ENCODE measurements at regions not wholly inside any gene's neighbourhood (a gene's known extent, or its start where the extent isn't known, plus 50 kb on each side); places are given as distances from the start of the nearest gene placed in this dataset.

DNA sequence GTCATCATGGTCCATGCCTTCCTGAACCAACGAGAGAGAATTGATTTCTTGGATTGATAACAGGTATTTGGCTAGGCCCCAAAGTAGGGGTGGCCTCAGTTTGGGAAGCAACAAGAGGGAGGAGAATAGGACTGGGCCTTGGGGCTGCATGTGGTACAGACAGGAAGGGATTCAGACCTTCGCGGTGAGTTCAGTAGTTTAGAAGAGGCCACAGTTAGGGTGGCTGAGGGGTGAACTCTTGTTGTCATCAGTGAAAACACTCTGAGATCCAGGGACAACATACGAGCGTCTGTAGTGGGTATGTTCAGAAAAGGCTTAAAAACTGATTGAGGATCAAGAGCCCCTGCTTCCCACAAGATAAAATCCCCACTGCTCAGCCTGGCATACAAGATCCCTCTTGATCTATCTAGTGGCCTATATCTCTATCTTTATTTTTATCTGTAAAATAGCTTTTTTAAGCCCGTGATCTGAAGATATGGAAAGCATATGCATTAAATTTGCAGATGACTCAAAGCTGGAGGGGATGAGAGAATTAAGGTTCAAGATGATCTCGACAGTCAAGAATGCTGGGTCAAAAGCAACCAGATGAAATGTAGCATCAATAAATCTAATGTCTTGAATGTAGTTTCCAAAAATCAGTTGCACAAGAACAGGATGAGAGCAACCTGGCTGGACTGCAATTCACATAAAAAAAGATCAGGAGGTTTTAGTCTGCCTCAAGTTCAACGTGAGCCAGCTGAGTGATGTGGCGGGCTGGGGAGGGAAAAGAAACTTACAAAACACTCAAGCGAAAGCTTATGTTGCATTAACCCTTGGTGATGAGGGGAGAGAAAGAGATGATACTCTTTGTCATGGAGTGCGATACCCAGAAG lies 221.1 kb upstream of the TLE3 start:
- Histone ChIP-seq H3K27me3 (ENCODE audit: control insufficient read depth, insufficient read depth, low read length) (no peaks in the 10 kb centered on the region), H3K4me2 (ENCODE audit: low read length) (no peak overlapping the region), H3K4me3 (ENCODE audit: low read depth, low read length) (no peak overlapping the region), H3K27ac (no peak overlapping the region), H3K79me2 (no peaks in the 10 kb centered on the region), H3K36me3 (ENCODE audit: control insufficient read depth, insufficient read depth, low read length) (no peaks in the 10 kb centered on the region), H3K9me3 (ENCODE audit: control insufficient read depth, low read length) (no peaks in the 10 kb centered on the region), H3K9ac (no peak overlapping the region), H3K4me1 (peaks cover 3% of the 10 kb centered on the region), H2AFZ (no peak overlapping the region)
- TF ChIP-seq, protein P1, sequence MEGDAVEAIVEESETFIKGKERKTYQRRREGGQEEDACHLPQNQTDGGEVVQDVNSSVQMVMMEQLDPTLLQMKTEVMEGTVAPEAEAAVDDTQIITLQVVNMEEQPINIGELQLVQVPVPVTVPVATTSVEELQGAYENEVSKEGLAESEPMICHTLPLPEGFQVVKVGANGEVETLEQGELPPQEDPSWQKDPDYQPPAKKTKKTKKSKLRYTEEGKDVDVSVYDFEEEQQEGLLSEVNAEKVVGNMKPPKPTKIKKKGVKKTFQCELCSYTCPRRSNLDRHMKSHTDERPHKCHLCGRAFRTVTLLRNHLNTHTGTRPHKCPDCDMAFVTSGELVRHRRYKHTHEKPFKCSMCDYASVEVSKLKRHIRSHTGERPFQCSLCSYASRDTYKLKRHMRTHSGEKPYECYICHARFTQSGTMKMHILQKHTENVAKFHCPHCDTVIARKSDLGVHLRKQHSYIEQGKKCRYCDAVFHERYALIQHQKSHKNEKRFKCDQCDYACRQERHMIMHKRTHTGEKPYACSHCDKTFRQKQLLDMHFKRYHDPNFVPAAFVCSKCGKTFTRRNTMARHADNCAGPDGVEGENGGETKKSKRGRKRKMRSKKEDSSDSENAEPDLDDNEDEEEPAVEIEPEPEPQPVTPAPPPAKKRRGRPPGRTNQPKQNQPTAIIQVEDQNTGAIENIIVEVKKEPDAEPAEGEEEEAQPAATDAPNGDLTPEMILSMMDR (IDR thresholded peaks at IDR 0.05), result no peak

DNA sequence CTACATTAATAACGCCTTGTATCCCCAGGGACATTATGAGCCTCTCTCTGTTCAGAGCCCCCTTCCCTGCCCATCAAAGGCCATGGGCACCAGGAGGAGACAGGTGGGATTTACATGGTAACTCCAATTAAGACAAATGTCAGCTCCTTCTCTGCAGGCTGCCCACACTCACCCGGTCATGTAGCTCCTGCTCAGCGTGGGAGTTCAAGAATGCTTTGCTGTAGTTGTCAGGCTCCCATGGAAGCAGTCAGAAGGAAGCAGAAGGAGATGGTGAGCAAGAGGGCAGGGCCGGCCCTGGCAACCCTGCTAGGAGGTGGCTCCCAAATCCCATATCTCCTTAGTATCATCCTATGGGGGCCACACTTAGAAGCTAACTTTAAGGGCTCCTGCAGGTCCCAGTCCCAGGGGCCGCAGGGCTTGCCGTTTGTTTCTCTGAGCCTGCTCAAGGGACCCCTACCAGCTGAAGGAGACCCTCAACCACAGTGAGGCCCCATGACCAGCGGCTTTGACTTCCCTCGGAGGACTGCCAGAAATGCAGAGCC lies 218.4 kb upstream of the TLE3 start:
- Histone ChIP-seq H3K27me3 (ENCODE audit: control insufficient read depth, insufficient read depth, low read length) (no peaks in the 10 kb centered on the region), H3K79me2 (no peaks in the 10 kb centered on the region), H3K9me3 (ENCODE audit: control insufficient read depth, low read length) (no peaks in the 10 kb centered on the region), H3K4me1 (no peaks in the 10 kb centered on the region), H3K4me3 (ENCODE audit: low read depth, low read length) (no peak overlapping the region), H3K27ac (no peak overlapping the region), H3K36me3 (ENCODE audit: control insufficient read depth, insufficient read depth, low read length) (no peaks in the 10 kb centered on the region), H3K4me2 (ENCODE audit: low read length) (no peak overlapping the region), H3K9ac (no peak overlapping the region), H2AFZ (no peak overlapping the region)
- TF ChIP-seq, protein P1 (IDR thresholded peaks at IDR 0.05), result no peak

GRCh38 chr15:70315431-70315830 lies 217.7 kb upstream of the TLE3 start:
- Histone ChIP-seq H3K27ac (no peak overlapping the region), H3K36me3 (ENCODE audit: control insufficient read depth, insufficient read depth, low read length) (no peaks in the 10 kb centered on the region), H3K27me3 (ENCODE audit: control insufficient read depth, insufficient read depth, low read length) (no peaks in the 10 kb centered on the region), H3K4me1 (no peaks in the 10 kb centered on the region), H3K4me2 (ENCODE audit: low read length) (no peak overlapping the region), H3K9me3 (ENCODE audit: control insufficient read depth, low read length) (no peaks in the 10 kb centered on the region), H3K79me2 (no peaks in the 10 kb centered on the region), H3K4me3 (ENCODE audit: low read depth, low read length) (no peak overlapping the region), H3K9ac (no peak overlapping the region), H2AFZ (no peak overlapping the region)
- TF ChIP-seq, protein P1 (IDR thresholded peaks at IDR 0.05), result no peak

- H3K27me3 ChIP-seq (ENCODE audit: control insufficient read depth, insufficient read depth, low read length), result no peaks in the 10 kb centered on the region
- H3K27ac ChIP-seq, result no peak overlapping the region
- H3K4me1 ChIP-seq, result no peaks in the 10 kb centered on the region
- no peak overlapping the region for H3K9ac ChIP-seq
- no peak overlapping the region for H2AFZ ChIP-seq
- H3K4me2 ChIP-seq (ENCODE audit: low read length), result no peak overlapping the region
- H3K36me3 ChIP-seq (ENCODE audit: control insufficient read depth, insufficient read depth, low read length), result no peaks in the 10 kb centered on the region
- no peaks in the 10 kb centered on the region for H3K79me2 ChIP-seq
- TF ChIP-seq, protein P1 (IDR thresholded peaks at IDR 0.05), result no peak
- H3K9me3 ChIP-seq (ENCODE audit: control insufficient read depth, low read length), result no peaks in the 10 kb centered on the region
- H3K4me3 ChIP-seq (ENCODE audit: low read depth, low read length), result no peak overlapping the region
Measured at GRCh38 chr15:70314688-70315087, 217.0 kb upstream of the TLE3 start.

DNA sequence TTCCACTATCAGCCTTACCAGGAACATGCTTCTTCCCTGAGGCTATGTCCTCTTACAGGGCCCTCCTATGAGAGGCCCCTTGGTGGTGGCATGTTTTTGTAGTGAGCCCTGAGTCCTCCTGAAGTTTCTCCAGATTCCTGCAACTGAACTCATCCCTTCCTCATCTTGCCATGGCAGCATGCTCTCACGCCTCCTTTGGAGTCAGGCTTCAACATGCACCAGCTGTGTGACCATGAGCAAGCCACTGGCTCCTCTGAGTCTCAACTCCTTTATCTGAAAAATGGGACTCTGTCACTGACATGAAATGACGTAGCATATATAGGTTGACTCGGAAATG lies 216.3 kb upstream of the TLE3 start:
- H2AFZ ChIP-seq, result no peak overlapping the region
- H3K79me2 ChIP-seq, result no peaks in the 10 kb centered on the region
- H3K9me3 ChIP-seq (ENCODE audit: control insufficient read depth, low read length), result no peaks in the 10 kb centered on the region
- H3K4me2 ChIP-seq (ENCODE audit: low read length), result no peak overlapping the region
- H3K4me3 ChIP-seq (ENCODE audit: low read depth, low read length), result no peak overlapping the region
- H3K27ac ChIP-seq, result no peak overlapping the region
- no peaks in the 10 kb centered on the region for H3K27me3 ChIP-seq (ENCODE audit: control insufficient read depth, insufficient read depth, low read length)
- TF ChIP-seq, protein P1 (IDR thresholded peaks at IDR 0.05), result no peak
- no peaks in the 10 kb centered on the region for H3K36me3 ChIP-seq (ENCODE audit: control insufficient read depth, insufficient read depth, low read length)
- H3K9ac ChIP-seq, result no peak overlapping the region
- no peaks in the 10 kb centered on the region for H3K4me1 ChIP-seq

Data from parathyroid adenoma (tissue), 2 donors.